ENCODE measurements at regions not wholly inside any gene's neighbourhood (a gene's known extent, or its start where the extent isn't known, plus 50 kb on each side); places are given as distances from the start of the nearest gene placed in this dataset.

DNA sequence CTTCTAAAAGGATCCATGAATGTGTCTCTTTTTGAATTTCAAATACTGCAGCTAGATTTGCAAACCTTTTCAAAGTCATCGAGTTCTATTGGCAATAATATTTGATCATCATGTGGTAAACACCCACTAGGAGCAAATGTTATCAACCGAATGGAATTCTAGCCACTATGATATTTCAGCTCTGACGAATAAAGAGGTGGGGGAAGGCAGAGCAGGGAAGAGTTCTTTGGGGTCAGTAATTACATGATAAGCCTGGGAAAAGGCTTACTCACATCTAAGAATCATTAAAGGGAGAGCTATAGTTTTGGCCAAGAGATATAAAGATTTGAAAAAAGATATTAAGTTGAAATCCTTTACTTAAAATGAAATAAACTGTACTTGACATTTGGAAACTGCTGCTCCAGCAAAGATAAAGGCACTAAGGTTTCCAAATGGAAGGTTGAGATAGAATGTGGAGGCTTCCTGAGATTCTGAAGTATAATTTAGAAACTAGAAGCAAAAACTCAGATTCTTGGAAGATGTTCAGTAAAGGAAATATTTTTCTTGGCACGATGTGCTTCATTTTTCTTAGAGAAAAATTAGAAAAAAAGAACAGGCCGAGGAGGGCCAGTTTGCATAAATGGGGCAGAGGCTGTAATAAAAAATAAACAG, 104.7 kb upstream of the ARHGAP28 start:
- no peak overlapping the region for H3K4me3 ChIP-seq (ENCODE audit: low read length)
- H3K4me2 ChIP-seq (ENCODE audit: low read length) = no peak overlapping the region
- no peak overlapping the region for H3K4ac ChIP-seq (ENCODE audit: low read depth, low read length)
- no peaks in the 10 kb centered on the region for H3K4me1 ChIP-seq (ENCODE audit: control insufficient read depth, low read depth, low read length)
- no peak overlapping the region for H3K56ac ChIP-seq (ENCODE audit: low read length)
- H3K27ac ChIP-seq (ENCODE audit: low read depth, low read length) = no peak overlapping the region
- no CpG with 5 or more reads among the region's 5 CpGs for WGBS (ENCODE audit: extremely low coverage, insufficient coverage, low lambda C conversion rate)
- no peak overlapping the region for H4K8ac ChIP-seq (ENCODE audit: low read depth, low read length)
- no peak overlapping the region for H2AK5ac ChIP-seq (ENCODE audit: low read length)
- H3K18ac ChIP-seq (ENCODE audit: low read length) = no peak overlapping the region
- H3K9ac ChIP-seq (ENCODE audit: low read length) = no peak overlapping the region
- no peaks in the 10 kb centered on the region for H3K79me2 ChIP-seq (ENCODE audit: control insufficient read depth, insufficient read depth, low read length)
- H3K27me3 ChIP-seq (ENCODE audit: insufficient read depth, low read length, poor library complexity) = no peaks in the 10 kb centered on the region
- H3K79me1 ChIP-seq (ENCODE audit: low read length) = no peaks in the 10 kb centered on the region
- no peak for DNase-seq
- no peak overlapping the region for H2BK15ac ChIP-seq (replicated peaks; ENCODE audit: low read depth)
- no peak overlapping the region for H2BK120ac ChIP-seq (ENCODE audit: low read depth, low read length)
- no peak overlapping the region for H4K5ac ChIP-seq (ENCODE audit: low read length)
- no peak overlapping the region for H2BK5ac ChIP-seq (ENCODE audit: low read length)
- H3K36me3 ChIP-seq (ENCODE audit: control insufficient read depth, insufficient read depth, low read length) = no peaks in the 10 kb centered on the region
- H3K23ac ChIP-seq (ENCODE audit: low read length) = no peak overlapping the region

DNA sequence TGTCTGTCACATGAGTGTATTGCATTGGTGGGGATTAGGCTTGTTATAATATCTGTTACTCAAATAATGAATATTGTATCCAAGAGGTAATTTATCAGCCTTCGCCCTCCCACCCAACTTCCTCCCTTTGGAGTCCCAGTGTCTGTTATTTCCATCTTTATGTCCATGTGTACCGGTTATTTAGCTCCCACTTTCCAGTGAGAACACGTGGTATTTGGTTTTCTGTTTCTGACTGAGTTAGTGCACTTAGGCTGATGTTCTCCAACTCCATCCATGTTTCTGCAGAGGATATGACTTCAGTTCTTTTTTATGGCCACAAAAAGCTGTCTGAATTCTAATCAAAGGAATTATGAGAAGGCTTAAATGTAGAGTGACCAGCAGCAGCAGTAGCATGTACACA, 104.0 kb upstream of the ARHGAP28 start:
- no peak overlapping the region for H2AK5ac ChIP-seq (ENCODE audit: low read length)
- no peaks in the 10 kb centered on the region for H3K36me3 ChIP-seq (ENCODE audit: control insufficient read depth, insufficient read depth, low read length)
- no peaks in the 10 kb centered on the region for H3K27me3 ChIP-seq (ENCODE audit: insufficient read depth, low read length, poor library complexity)
- no peaks in the 10 kb centered on the region for H3K4me1 ChIP-seq (ENCODE audit: control insufficient read depth, low read depth, low read length)
- H4K8ac ChIP-seq (ENCODE audit: low read depth, low read length) = no peak overlapping the region
- DNase-seq = no peak
- no peak overlapping the region for H3K23ac ChIP-seq (ENCODE audit: low read length)
- H4K5ac ChIP-seq (ENCODE audit: low read length) = no peak overlapping the region
- no peak overlapping the region for H3K4me2 ChIP-seq (ENCODE audit: low read length)
- no peak overlapping the region for H3K56ac ChIP-seq (ENCODE audit: low read length)
- H3K79me1 ChIP-seq (ENCODE audit: low read length) = no peaks in the 10 kb centered on the region
- peak overlapping the region; percentile 2 for H2BK120ac ChIP-seq (ENCODE audit: low read depth, low read length)
- no CpG with 5 or more reads among the region's 3 CpGs for WGBS (ENCODE audit: extremely low coverage, insufficient coverage, low lambda C conversion rate)
- H3K18ac ChIP-seq (ENCODE audit: low read length) = no peak overlapping the region
- H3K4ac ChIP-seq (ENCODE audit: low read depth, low read length) = no peak overlapping the region
- no peak overlapping the region for H3K4me3 ChIP-seq (ENCODE audit: low read length)
- no peak overlapping the region for H3K27ac ChIP-seq (ENCODE audit: low read depth, low read length)
- H2BK5ac ChIP-seq (ENCODE audit: low read length) = no peak overlapping the region
- H3K9ac ChIP-seq (ENCODE audit: low read length) = no peak overlapping the region
- no peak overlapping the region for H2BK15ac ChIP-seq (replicated peaks; ENCODE audit: low read depth)
- no peaks in the 10 kb centered on the region for H3K79me2 ChIP-seq (ENCODE audit: control insufficient read depth, insufficient read depth, low read length)

DNA sequence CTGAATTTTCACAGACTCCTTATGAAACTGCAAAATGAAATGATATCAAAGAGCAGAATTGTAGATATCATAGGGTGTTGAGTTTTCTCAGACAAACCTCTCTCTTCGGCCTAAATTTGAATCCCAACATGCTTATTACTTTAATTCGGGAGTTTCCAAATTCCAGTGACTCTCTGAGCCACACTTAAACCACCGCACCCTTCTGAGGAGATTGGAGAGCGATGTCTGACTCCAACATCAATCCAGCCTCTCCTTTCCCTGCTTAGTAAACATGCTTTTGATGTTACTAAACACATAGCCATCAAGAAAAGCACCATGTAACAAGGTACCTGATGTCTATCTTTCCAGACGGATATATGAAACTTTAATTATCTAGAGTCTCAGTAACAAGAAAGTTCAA, 103.1 kb upstream of the ARHGAP28 start:
- no peak overlapping the region for H3K4ac ChIP-seq (ENCODE audit: low read depth, low read length)
- no peaks in the 10 kb centered on the region for H3K27me3 ChIP-seq (ENCODE audit: insufficient read depth, low read length, poor library complexity)
- no peak overlapping the region for H3K27ac ChIP-seq (ENCODE audit: low read depth, low read length)
- H4K8ac ChIP-seq (ENCODE audit: low read depth, low read length) = no peak overlapping the region
- no peak overlapping the region for H2AK5ac ChIP-seq (ENCODE audit: low read length)
- H3K4me1 ChIP-seq (ENCODE audit: control insufficient read depth, low read depth, low read length) = no peaks in the 10 kb centered on the region
- no peak overlapping the region for H3K23ac ChIP-seq (ENCODE audit: low read length)
- no peaks in the 10 kb centered on the region for H3K36me3 ChIP-seq (ENCODE audit: control insufficient read depth, insufficient read depth, low read length)
- no peak overlapping the region for H3K9ac ChIP-seq (ENCODE audit: low read length)
- no peaks in the 10 kb centered on the region for H3K79me2 ChIP-seq (ENCODE audit: control insufficient read depth, insufficient read depth, low read length)
- no CpG with 5 or more reads among the region's 5 CpGs for WGBS (ENCODE audit: extremely low coverage, insufficient coverage, low lambda C conversion rate)
- no peaks in the 10 kb centered on the region for H3K79me1 ChIP-seq (ENCODE audit: low read length)
- no peak overlapping the region for H2BK5ac ChIP-seq (ENCODE audit: low read length)
- H3K4me3 ChIP-seq (ENCODE audit: low read length) = no peak overlapping the region
- no peak overlapping the region for H3K18ac ChIP-seq (ENCODE audit: low read length)
- H3K56ac ChIP-seq (ENCODE audit: low read length) = no peak overlapping the region
- no peak overlapping the region for H3K4me2 ChIP-seq (ENCODE audit: low read length)
- H2BK120ac ChIP-seq (ENCODE audit: low read depth, low read length) = no peak overlapping the region
- no peak for DNase-seq
- no peak overlapping the region for H4K5ac ChIP-seq (ENCODE audit: low read length)
- no peak overlapping the region for H2BK15ac ChIP-seq (replicated peaks; ENCODE audit: low read depth)

DNA sequence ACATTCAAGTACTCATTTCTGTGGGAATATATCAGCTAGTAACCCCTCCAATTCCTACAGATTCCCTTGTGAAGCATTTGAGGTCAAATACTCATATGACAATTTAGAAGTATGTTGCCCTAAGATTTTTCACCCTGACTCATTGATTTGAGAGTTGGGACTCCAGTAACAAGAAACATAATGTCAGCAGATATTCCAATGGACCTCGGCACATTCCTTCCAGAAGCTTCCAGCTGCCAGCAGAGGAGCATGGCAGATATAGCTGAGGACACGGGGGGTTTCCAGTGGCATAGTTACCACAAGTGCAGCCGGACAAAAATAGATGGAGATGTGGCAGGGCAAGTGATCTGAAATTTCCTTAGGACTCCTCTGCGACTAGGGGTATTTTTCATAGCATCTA, 101.9 kb upstream of the ARHGAP28 start:
- Histone ChIP-seq H3K56ac (ENCODE audit: low read length) (no peak overlapping the region), H3K27me3 (ENCODE audit: insufficient read depth, low read length, poor library complexity) (no peaks in the 10 kb centered on the region), H2AK5ac (ENCODE audit: low read length) (no peak overlapping the region), H2BK5ac (ENCODE audit: low read length) (no peak overlapping the region), H3K4me1 (ENCODE audit: control insufficient read depth, low read depth, low read length) (no peaks in the 10 kb centered on the region), H3K4me3 (ENCODE audit: low read length) (no peak overlapping the region), H3K4me2 (ENCODE audit: low read length) (no peak overlapping the region), H4K5ac (ENCODE audit: low read length) (no peak overlapping the region), H3K4ac (ENCODE audit: low read depth, low read length) (no peak overlapping the region), H3K18ac (ENCODE audit: low read length) (no peak overlapping the region), H3K79me1 (ENCODE audit: low read length) (no peaks in the 10 kb centered on the region), H2BK15ac (replicated peaks; ENCODE audit: low read depth) (no peak overlapping the region), H3K9ac (ENCODE audit: low read length) (no peak overlapping the region), H3K36me3 (ENCODE audit: control insufficient read depth, insufficient read depth, low read length) (no peaks in the 10 kb centered on the region), H3K23ac (ENCODE audit: low read length) (no peak overlapping the region), H4K8ac (ENCODE audit: low read depth, low read length) (no peak overlapping the region), H3K79me2 (ENCODE audit: control insufficient read depth, insufficient read depth, low read length) (no peaks in the 10 kb centered on the region), H2BK120ac (ENCODE audit: low read depth, low read length) (no peak overlapping the region), H3K27ac (ENCODE audit: low read depth, low read length) (no peak overlapping the region)
- no CpG with 5 or more reads among the region's 4 CpGs for WGBS (ENCODE audit: extremely low coverage, insufficient coverage, low lambda C conversion rate)
- DNase-seq = no peak

DNA sequence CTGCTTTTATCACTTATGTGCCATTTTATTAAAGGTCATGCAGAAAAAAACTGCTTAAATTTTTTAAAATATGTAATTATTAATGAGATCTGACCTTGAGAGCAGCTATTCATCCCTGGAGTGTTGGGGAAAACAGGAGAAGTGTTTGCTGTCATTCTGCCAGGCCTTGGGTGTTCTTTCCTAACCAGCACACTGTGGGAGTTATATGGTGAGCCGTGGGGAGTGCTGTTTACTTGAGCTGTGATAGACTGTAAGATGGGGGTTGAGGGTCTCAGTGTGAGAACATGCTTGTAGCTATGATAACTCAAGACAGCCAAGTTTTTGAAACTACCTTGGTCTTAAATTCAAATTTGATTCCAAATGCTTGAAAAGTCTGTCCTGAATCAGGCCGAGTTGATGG, 101.3 kb upstream of the ARHGAP28 start:
- Histone ChIP-seq H3K79me2 (ENCODE audit: control insufficient read depth, insufficient read depth, low read length) (no peaks in the 10 kb centered on the region), H2AK5ac (ENCODE audit: low read length) (no peak overlapping the region), H3K56ac (ENCODE audit: low read length) (no peak overlapping the region), H3K27me3 (ENCODE audit: insufficient read depth, low read length, poor library complexity) (no peaks in the 10 kb centered on the region), H4K8ac (ENCODE audit: low read depth, low read length) (no peak overlapping the region), H2BK5ac (ENCODE audit: low read length) (no peak overlapping the region), H3K23ac (ENCODE audit: low read length) (no peak overlapping the region), H2BK15ac (replicated peaks; ENCODE audit: low read depth) (no peak overlapping the region), H3K36me3 (ENCODE audit: control insufficient read depth, insufficient read depth, low read length) (no peaks in the 10 kb centered on the region), H2BK120ac (ENCODE audit: low read depth, low read length) (no peak overlapping the region), H3K9ac (ENCODE audit: low read length) (no peak overlapping the region), H4K5ac (ENCODE audit: low read length) (no peak overlapping the region), H3K27ac (ENCODE audit: low read depth, low read length) (no peak overlapping the region), H3K4me1 (ENCODE audit: control insufficient read depth, low read depth, low read length) (no peaks in the 10 kb centered on the region), H3K4me3 (ENCODE audit: low read length) (no peak overlapping the region), H3K18ac (ENCODE audit: low read length) (no peak overlapping the region), H3K4me2 (ENCODE audit: low read length) (no peak overlapping the region), H3K79me1 (ENCODE audit: low read length) (no peaks in the 10 kb centered on the region), H3K4ac (ENCODE audit: low read depth, low read length) (no peak overlapping the region)
- no peak for DNase-seq
- WGBS (ENCODE audit: extremely low coverage, insufficient coverage, low lambda C conversion rate) = no CpG with 5 or more reads among the region's 2 CpGs

DNA sequence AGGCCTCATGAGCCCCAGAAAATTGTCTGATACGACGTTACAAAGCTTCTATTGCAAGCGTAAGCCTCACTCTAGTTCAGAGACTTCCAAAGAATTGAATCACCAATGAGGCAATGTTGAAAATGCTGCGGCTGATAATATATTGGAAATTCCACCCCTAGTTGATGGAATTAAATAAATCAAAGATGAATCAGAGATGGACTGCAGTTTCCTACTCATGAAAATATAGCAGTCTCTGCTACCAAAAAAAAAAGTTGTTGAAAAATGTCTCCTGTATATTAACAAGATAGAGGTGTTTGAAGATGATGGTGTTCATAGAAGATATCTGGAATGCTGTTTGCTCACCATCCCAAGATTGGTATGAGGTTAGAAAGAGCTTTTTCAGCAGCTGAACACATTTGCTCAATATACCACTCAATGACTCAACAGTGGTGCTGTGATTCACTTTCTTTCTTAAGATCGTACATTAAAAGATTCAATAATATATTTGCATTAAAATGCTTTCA, 99.8 kb upstream of the ARHGAP28 start:
- H3K27ac ChIP-seq (ENCODE audit: low read depth, low read length) = no peak overlapping the region
- H2BK120ac ChIP-seq (ENCODE audit: low read depth, low read length) = no peak overlapping the region
- no peaks in the 10 kb centered on the region for H3K36me3 ChIP-seq (ENCODE audit: control insufficient read depth, insufficient read depth, low read length)
- no CpG with 5 or more reads among the region's 5 CpGs for WGBS (ENCODE audit: extremely low coverage, insufficient coverage, low lambda C conversion rate)
- DNase-seq = no peak
- no peak overlapping the region for H3K18ac ChIP-seq (ENCODE audit: low read length)
- no peak overlapping the region for H4K5ac ChIP-seq (ENCODE audit: low read length)
- H3K4me1 ChIP-seq (ENCODE audit: control insufficient read depth, low read depth, low read length) = no peaks in the 10 kb centered on the region
- H2BK5ac ChIP-seq (ENCODE audit: low read length) = no peak overlapping the region
- no peak overlapping the region for H2BK15ac ChIP-seq (replicated peaks; ENCODE audit: low read depth)
- H3K27me3 ChIP-seq (ENCODE audit: insufficient read depth, low read length, poor library complexity) = no peaks in the 10 kb centered on the region
- no peak overlapping the region for H4K8ac ChIP-seq (ENCODE audit: low read depth, low read length)
- no peak overlapping the region for H3K9ac ChIP-seq (ENCODE audit: low read length)
- no peak overlapping the region for H3K4me2 ChIP-seq (ENCODE audit: low read length)
- no peak overlapping the region for H3K4ac ChIP-seq (ENCODE audit: low read depth, low read length)
- H2AK5ac ChIP-seq (ENCODE audit: low read length) = no peak overlapping the region
- no peaks in the 10 kb centered on the region for H3K79me1 ChIP-seq (ENCODE audit: low read length)
- no peaks in the 10 kb centered on the region for H3K79me2 ChIP-seq (ENCODE audit: control insufficient read depth, insufficient read depth, low read length)
- H3K56ac ChIP-seq (ENCODE audit: low read length) = no peak overlapping the region
- no peak overlapping the region for H3K23ac ChIP-seq (ENCODE audit: low read length)
- H3K4me3 ChIP-seq (ENCODE audit: low read length) = no peak overlapping the region
